Kasumi-1 (cell line): ENCODE measurements at regions not wholly inside any gene's neighbourhood (a gene's known extent, or its start where the extent isn't known, plus 50 kb on each side); places are given as distances from the start of the nearest gene placed in this dataset.
"Not testable (repeated sequence)": the region's sequence is repeated elsewhere in the genome, so short reads cannot be mapped to it uniquely, and the experiment has no call there.

Experiments
- DNase-seq, 2 experiments: peaks; one replicate each; lab custom pipeline; 2025; lab: John Stamatoyannopoulos, UW

DNA sequence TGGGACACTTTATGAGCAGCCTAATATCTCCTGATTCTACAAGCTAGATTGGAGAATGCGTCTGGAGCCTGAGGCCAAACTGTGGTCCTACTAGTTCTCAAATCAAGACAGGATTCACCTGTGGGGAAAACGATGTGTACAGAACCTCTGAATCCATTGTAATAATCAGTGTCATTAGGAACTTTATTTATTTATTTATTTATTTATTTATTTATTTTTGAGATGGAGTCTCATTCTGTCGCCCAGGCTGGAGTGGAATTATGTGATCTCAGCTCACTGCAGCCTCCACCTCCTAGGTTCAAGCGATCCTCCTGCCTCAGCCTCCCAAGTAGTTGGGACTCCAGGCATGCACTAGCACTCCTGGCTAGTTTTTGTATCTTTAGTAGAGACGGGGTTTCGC is 52.6 kb upstream of the KIF26B start:
- not testable (repeated sequence) for DNase-seq

DNA sequence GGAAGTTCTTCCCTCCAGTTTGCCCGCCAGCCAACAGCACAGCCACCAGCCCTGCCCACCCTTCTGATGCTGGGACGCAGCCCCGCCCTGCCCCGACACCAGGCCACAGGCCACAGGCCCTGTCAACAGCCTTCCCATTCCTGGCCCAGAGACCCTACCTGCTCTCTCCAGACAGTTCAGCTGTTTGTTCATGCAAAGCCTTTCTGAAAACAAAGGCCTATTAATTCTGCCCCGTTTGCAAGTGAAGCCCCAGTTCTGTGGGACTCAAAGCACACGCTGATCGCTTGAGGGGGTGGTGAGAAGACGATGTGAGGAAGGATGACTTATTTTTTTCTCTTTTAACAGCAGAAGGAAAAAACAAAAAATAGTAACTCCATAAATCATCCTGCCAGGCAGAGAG is 55.4 kb upstream of the KIF26B start:
- no peak for DNase-seq

GRCh38 chr1:245098924-245099323 is 55.9 kb upstream of the KIF26B start:
- DNase-seq = no peak

DNA sequence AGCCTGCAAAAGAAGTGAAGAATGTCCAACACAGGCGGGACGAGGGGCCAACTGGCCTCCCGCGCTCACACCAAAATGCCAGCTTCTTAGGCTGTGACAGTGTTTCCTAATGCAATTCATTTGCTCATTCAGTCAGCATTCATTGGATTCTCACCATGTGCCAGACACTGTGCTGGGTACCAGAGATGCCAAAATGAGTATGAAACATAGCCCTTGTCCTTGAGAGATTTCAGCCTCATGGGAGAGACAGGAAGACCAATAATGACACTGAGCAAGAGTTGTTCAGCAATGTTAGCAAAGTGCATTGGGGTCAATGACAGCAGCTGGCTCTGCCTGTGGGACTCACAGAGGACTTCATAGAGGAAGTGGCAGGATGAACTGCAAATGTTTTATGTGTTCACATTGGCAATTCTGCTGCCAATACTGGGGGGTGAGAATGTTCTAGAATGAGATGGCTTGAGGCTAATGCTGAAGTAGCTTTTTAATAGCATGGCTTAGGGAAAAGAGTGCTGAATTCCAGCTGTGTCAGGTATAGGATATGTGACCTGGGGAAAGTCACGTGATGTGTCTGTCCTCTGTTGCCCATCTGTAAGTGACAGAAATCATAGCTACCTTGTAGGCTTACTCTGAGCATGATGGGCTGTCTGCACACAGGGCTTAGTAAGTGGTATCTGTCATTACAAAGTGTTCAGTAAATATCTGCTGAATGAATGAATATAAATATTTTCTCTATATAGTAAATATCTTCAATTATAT is 58.3 kb upstream of the KIF26B start:
- DNase-seq = no peak

- DNase-seq = no peak
These were observed 58.9 kb upstream of the KIF26B start for GRCh38 chr1:245095903-245096302.

GRCh38 chr1:245094954-245095353 is 59.8 kb upstream of the KIF26B start:
- no peak for DNase-seq

- no peak for DNase-seq
These were observed 60.7 kb upstream of the KIF26B start for GRCh38 chr1:245094092-245094491.

DNA sequence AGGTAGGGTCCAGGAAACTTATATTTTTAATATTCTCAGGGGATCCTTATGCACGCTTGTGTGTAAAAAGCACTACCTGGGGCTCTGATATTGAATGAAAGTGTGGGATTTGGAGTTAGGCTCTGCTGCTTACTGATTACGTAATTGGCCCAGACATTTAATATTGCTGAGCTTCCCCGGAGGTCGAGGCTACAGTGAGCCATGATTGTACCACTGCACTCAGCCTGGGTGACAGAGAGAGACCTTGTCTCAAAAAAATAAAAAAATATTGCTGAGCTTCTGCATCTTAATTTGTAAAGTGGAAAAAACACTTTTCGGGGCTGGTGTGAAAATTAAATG is 62.2 kb upstream of the KIF26B start:
- no peak for DNase-seq

GRCh38 chr1:245091818-245092637 is 62.8 kb upstream of the KIF26B start:
- peak; percentile 28 to 50 for DNase-seq

GRCh38 chr1:245091171-245091621 is 63.6 kb upstream of the KIF26B start:
- DNase-seq = no peak

- DNase-seq = no peak
These were observed 64.2 kb upstream of the KIF26B start for GRCh38 chr1:245090491-245091090.

- no peak for DNase-seq
These were observed 67.1 kb upstream of the KIF26B start for GRCh38 chr1:245087723-245088122.

GRCh38 chr1:245086389-245086969 is 68.3 kb upstream of the KIF26B start:
- no peak for DNase-seq

- DNase-seq = no peak
These were observed 69.2 kb upstream of the KIF26B start for GRCh38 chr1:245085508-245086095.

GRCh38 chr1:245084551-245084950 is 70.2 kb upstream of the KIF26B start:
- no peak for DNase-seq

DNA sequence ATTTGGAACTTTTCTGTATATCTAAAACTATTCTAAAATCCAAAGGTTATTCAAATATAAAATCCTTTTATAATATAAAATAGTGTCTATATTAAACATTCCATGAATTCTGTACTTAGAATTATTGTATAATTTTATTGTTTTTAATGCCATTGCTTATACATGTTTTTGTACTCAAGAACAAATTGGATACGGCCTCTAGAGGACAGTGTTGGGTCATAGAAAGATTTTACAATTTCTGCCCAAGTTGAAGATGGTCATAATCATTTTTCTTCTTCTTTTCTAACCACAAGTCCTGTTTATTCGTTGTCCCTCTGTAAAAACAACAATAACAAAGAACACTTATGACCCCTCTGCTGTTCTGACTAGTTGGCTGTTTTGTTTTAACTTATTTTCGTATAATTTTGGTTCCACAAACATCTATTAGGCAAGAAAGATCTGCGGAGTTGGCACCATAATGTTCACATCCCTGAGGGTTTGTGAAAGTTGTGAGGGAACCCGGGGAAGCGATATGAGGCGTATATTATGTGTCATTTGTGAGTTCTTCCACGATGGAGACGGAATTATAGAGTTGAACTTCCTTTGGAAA is 75.7 kb upstream of the KIF26B start:
- DNase-seq = peak; percentile 64 to 68

DNA sequence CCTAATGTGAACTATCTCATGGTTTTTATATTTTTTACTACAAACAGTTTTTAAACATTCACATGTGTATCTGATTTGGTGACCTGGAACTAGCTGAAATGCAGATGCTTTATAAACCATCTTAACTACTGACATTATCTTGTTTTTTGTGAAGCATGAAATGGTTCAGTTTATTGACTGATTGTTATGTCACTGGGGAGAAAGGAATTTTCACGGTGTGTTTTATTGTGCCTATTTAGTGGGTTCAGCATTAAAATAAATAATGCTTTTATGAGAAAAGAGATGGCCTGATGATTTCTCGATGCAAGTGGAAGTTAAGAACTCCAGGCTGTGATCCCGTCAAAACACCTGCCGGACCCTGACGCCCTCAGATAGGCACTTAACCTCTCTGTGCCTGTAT is 79.9 kb upstream of the KIF26B start:
- no peak for DNase-seq

DNA sequence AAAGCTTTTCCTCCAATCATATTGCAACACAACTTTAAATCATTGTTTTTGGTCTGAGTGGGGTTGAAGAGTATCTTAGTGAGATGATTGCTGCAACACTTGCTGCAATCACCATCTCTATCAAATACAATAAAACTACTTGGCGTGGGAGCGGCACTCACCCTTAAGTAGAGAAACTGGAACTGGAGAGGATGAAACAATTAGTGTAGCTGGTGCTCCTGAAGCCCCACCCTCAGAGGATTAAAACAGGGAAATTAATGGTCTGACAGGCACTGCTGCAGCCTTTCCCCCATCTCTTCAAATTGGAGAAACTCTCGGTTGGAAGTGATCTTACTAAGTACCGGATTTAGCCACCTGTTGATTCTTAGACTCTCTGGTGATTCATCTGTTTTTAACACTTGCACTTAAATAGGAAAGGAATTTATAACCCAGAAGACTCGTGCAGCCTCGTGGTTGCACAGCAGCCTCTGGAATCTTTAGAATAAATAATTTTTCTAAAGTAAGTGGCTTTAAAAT is 80.5 kb upstream of the KIF26B start:
- DNase-seq = no peak

- no peak for DNase-seq
These were observed 83.8 kb upstream of the KIF26B start for GRCh38 chr1:245070836-245071615.

DNA sequence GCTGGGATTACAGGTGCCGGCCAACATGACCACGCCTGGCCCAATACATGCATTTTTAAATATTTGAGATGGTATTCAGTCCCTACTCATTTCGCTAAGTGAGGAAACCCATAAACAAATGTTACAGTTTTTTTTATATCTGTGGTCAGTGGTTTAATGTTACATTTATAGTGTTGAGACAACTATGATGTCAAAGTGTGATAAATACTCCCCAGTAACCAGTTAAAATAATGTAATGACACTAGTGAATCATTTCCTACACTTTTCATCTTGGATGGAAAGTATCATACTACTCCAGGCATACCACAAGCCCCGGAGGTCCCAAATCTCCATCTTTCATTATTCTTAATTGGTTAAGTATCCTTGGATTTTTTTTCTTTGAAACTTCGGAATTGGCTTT is 87.5 kb upstream of the KIF26B start:
- DNase-seq = no peak
